Skeletal muscle satellite cell (primary cell): ENCODE measurements at regions not wholly inside any gene's neighbourhood (a gene's known extent, or its start where the extent isn't known, plus 50 kb on each side); places are given as distances from the start of the nearest gene placed in this dataset.

Experiments used
- H3K27me3 ChIP-seq: 2 replicates; pipeline ENCODE4 v1.7.0; 2013; ENCODE audit warnings: low read length; ENCODE audit not compliant: control insufficient read depth, insufficient read depth
- H3K36me3 ChIP-seq: 2 replicates; pipeline ENCODE4 v1.7.0; 2013; ENCODE audit warnings: mild to moderate bottlenecking, control low read depth, low read length; ENCODE audit not compliant: insufficient read depth
- H3K4me1 ChIP-seq: 2 replicates; pipeline ENCODE4 v1.7.0; 2013; ENCODE audit warnings: low read length; ENCODE audit not compliant: control insufficient read depth, insufficient read depth
- H3K4me2 ChIP-seq: 2 replicates; pipeline ENCODE4 v1.7.0; 2013; ENCODE audit warnings: mild to moderate bottlenecking, low read length
- H3K4me3 ChIP-seq: 2 replicates; pipeline ENCODE4 v1.7.0; 2013; ENCODE audit warnings: low read length
- H3K9ac ChIP-seq: 2 replicates; pipeline ENCODE4 v1.7.0; 2013; ENCODE audit warnings: mild to moderate bottlenecking, low read depth, low read length, moderate library complexity
- H3K9me3 ChIP-seq: replicated peaks from 2 replicates; pipeline ENCODE4 v1.7.0; 2013; ENCODE audit warnings: mild to moderate bottlenecking, control low read depth, low read length

- H3K4me3 ChIP-seq = no peak overlapping the region
- H3K4me1 ChIP-seq = no peaks in the 10 kb centered on the region
- no peaks in the 10 kb centered on the region for H3K9me3 ChIP-seq
- no peaks in the 10 kb centered on the region for H3K27me3 ChIP-seq
- no peaks in the 10 kb centered on the region for H3K36me3 ChIP-seq
- H3K9ac ChIP-seq = no peak overlapping the region
- no peak overlapping the region for H3K4me2 ChIP-seq
Measured at GRCh38 chr4:60128888-60129287, 1071.2 kb upstream of the ADGRL3 start.

DNA sequence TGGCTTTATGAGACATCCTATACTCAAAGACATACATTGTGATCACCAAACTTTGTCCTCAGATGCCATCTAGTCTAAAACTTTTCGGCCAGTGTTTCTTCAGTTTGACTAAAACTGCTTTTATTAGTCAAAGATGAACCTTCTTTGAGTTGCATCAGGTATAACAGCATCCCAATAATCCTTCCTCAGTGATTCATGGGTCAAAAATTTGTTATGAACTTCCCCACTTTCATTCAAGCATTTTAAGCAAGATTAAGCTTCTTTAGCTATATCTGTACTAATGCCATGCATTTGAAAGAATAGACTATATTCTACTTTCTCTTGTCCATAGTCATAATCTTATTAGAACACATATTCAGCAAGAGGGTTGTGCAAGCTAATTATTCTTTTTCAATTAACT, 1070.4 kb upstream of the ADGRL3 start:
- Histone ChIP-seq H3K9me3 (no peaks in the 10 kb centered on the region), H3K4me3 (no peak overlapping the region), H3K27me3 (no peaks in the 10 kb centered on the region), H3K36me3 (no peaks in the 10 kb centered on the region), H3K9ac (no peak overlapping the region), H3K4me2 (no peak overlapping the region), H3K4me1 (no peaks in the 10 kb centered on the region)

DNA sequence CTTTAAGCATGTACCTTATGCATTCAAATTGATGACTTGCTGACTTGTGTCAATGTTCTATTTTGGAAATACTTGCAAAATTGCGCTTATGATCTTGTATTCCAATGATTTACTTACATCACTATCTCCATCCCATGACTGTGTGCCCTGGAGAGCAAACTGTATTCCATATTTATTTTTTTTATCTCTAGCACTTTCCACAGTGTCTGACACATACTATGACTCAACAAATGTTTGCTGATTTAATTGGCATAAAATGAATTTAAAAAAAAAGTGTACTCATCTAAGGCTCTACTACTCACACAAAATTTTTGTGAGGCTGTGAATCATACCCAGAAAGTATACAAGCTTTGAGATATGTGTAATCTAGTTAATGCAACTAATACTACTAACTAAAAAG, 1066.8 kb upstream of the ADGRL3 start:
- Histone ChIP-seq H3K9ac (no peak overlapping the region), H3K27me3 (no peaks in the 10 kb centered on the region), H3K4me1 (no peaks in the 10 kb centered on the region), H3K9me3 (no peaks in the 10 kb centered on the region), H3K4me2 (no peak overlapping the region), H3K4me3 (no peak overlapping the region), H3K36me3 (no peaks in the 10 kb centered on the region)

- Histone ChIP-seq H3K9ac (no peak overlapping the region), H3K4me2 (no peak overlapping the region), H3K27me3 (no peaks in the 10 kb centered on the region), H3K4me1 (no peaks in the 10 kb centered on the region), H3K36me3 (no peaks in the 10 kb centered on the region), H3K4me3 (no peak overlapping the region), H3K9me3 (no peaks in the 10 kb centered on the region)
Measured at GRCh38 chr4:60134099-60134498, 1066.0 kb upstream of the ADGRL3 start.

DNA sequence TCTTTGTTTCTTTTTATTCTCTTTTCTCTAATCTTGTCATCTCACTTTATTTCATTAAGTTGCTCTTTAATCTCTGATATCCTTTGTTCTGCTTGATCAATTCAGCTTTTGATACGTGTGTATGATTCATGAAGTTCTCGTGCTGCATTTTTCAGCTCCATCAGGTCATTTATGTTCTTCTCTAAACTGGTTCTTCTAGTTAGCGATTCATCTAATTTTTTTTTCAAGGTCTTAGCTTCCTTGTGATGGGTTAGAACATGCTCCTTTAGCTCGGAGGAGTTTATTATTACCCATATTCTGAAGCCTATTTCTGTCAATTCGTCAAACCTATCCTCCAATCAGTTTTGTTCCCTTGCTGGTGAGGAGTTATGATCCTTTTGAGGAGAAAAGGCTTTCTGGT, 1045.0 kb upstream of the ADGRL3 start:
- Histone ChIP-seq H3K4me3 (no peak overlapping the region), H3K27me3 (no peaks in the 10 kb centered on the region), H3K9me3 (peaks cover 4% of the 10 kb centered on the region), H3K4me1 (no peaks in the 10 kb centered on the region), H3K4me2 (no peak overlapping the region), H3K36me3 (no peaks in the 10 kb centered on the region), H3K9ac (no peak overlapping the region)

DNA sequence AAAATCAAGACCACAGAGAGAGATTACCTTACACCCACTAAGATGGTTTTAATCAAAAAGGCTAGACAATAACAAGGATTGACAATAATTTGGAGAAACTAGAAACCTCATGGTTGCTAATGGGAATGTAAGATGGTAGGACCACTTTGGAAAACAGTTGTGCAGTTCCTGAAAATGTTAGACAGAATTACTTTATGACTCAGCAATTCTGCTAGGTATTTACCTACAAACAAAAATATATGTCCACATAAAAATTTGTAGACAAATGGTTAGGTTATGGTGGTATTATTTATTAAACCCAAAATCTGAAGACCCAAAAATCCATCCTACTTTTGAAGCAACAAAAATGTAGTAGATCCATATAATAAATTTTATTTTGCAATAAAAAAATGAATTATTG, 1027.0 kb upstream of the ADGRL3 start:
- no peak overlapping the region for H3K9ac ChIP-seq
- H3K4me1 ChIP-seq = no peaks in the 10 kb centered on the region
- peaks cover 8% of the 10 kb centered on the region for H3K9me3 ChIP-seq
- H3K4me3 ChIP-seq = no peak overlapping the region
- no peak overlapping the region for H3K4me2 ChIP-seq
- no peaks in the 10 kb centered on the region for H3K36me3 ChIP-seq
- H3K27me3 ChIP-seq = no peaks in the 10 kb centered on the region

DNA sequence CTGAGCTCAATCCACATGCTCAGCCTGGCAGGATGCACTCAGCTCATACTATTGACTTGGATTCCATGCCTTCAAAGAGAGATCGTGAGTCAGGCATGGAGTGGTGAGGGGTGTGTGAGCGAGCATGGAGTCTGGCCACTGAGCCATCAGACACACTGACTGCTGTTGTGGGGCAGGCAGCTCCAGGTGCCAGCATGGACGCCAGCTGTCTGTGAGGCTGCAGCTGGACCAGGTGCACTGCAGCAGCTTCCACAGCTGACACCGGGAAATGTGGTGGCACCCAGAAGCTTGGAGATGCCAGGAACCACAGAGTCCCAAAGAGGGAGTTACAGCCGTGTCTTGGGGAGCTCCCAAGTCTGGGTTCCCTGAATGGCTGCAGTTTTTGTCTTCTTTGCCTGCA, 1026.4 kb upstream of the ADGRL3 start:
- H3K9ac ChIP-seq = no peak overlapping the region
- no peak overlapping the region for H3K4me2 ChIP-seq
- H3K9me3 ChIP-seq = peaks cover 8% of the 10 kb centered on the region
- no peak overlapping the region for H3K4me3 ChIP-seq
- H3K4me1 ChIP-seq = no peaks in the 10 kb centered on the region
- no peaks in the 10 kb centered on the region for H3K27me3 ChIP-seq
- no peaks in the 10 kb centered on the region for H3K36me3 ChIP-seq

DNA sequence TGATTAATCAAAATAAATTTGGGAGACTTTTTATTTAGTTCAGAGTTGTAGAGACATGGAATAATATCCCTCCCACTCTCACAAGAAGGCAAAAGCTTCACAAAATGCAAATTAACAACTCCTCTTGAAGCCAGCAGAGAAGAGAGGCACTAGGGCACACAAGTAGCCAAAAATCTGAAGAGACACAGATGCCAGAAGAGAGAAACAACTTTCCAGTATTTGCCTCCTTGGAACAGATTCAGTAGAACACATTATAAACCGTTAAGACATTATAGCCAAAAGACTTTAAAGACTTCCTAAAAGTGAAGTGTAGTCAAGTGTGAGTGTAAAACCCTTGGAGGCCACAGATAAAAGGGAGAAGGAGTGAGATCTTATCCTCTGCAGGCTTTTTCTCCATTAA, 1024.9 kb upstream of the ADGRL3 start:
- Histone ChIP-seq H3K4me3 (no peak overlapping the region), H3K9ac (no peak overlapping the region), H3K27me3 (no peaks in the 10 kb centered on the region), H3K9me3 (peaks cover 7% of the 10 kb centered on the region), H3K36me3 (no peaks in the 10 kb centered on the region), H3K4me2 (no peak overlapping the region), H3K4me1 (no peaks in the 10 kb centered on the region)

DNA sequence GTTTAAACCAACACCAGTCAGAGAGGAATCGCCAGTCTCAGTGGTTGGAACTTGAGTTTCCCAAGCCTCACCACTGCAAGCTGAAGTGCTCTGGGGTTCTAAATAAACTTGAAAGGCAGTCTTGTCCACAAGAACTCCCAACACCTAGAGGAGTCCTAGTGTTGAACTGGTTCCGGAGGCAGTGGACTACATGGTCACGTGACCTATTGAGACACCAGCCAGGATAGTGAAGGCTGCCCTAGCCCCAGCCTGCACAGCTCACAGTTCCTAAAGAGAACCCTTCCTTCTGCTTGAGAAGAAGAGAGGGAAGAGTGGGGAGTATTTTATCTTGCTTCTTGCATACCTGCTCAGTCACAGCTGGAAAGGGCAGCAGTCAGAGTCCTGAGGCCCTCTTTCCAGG, 1012.7 kb upstream of the ADGRL3 start:
- Histone ChIP-seq H3K4me3 (no peak overlapping the region), H3K36me3 (no peaks in the 10 kb centered on the region), H3K27me3 (no peaks in the 10 kb centered on the region), H3K9me3 (peaks cover 3% of the 10 kb centered on the region), H3K9ac (no peak overlapping the region), H3K4me1 (no peaks in the 10 kb centered on the region), H3K4me2 (no peak overlapping the region)

- no peaks in the 10 kb centered on the region for H3K36me3 ChIP-seq
- peaks cover 3% of the 10 kb centered on the region for H3K9me3 ChIP-seq
- no peak overlapping the region for H3K9ac ChIP-seq
- no peaks in the 10 kb centered on the region for H3K27me3 ChIP-seq
- H3K4me3 ChIP-seq = no peak overlapping the region
- no peaks in the 10 kb centered on the region for H3K4me1 ChIP-seq
- H3K4me2 ChIP-seq = no peak overlapping the region
Measured at GRCh38 chr4:60189286-60189685, 1010.8 kb upstream of the ADGRL3 start.

GRCh38 chr4:60194214-60194613, 1005.9 kb upstream of the ADGRL3 start:
- Histone ChIP-seq H3K27me3 (no peaks in the 10 kb centered on the region), H3K9me3 (no peaks in the 10 kb centered on the region)

DNA sequence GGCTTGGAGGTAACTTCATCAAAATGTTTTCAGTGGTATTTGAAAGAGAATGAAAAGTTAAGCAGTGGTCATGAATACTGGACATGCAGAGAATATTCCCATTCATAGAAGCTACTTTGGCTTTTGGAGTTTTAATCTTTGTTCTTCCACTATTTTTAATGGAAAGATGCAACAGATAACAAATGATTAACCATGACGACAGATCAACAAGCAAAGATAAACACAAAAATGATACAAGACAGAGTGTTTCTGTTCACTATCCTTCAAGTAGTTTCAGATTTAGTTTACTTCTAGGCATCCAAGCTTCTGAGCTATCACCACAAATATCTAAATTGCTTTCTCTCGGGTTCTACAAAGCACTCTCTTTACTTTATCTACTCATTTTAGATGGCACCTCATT, 1004.9 kb upstream of the ADGRL3 start:
- Histone ChIP-seq H3K4me3 (no peak overlapping the region), H3K27me3 (no peaks in the 10 kb centered on the region), H3K9ac (no peak overlapping the region), H3K9me3 (no peaks in the 10 kb centered on the region), H3K36me3 (no peaks in the 10 kb centered on the region), H3K4me1 (no peaks in the 10 kb centered on the region), H3K4me2 (no peak overlapping the region)

More at GRCh38 chr4:60194214-60194613, 1005.9 kb upstream of the ADGRL3 start:
- H3K9ac ChIP-seq = no peak overlapping the region
- no peaks in the 10 kb centered on the region for H3K4me1 ChIP-seq
- H3K4me3 ChIP-seq = no peak overlapping the region
- H3K36me3 ChIP-seq = no peaks in the 10 kb centered on the region
- no peak overlapping the region for H3K4me2 ChIP-seq
